Left renal cortex interstitium (tissue), 4 donors: ENCODE measurements at regions not wholly inside any gene's neighbourhood (a gene's known extent, or its start where the extent isn't known, plus 50 kb on each side); places are given as distances from the start of the nearest gene placed in this dataset.

Experiments
- DNase-seq, 4 donors: peaks; one replicate each; pipeline ENCODE4 v3.0.0-alpha.2; 2013; ENCODE audit warnings: low read depth in 4 of 4, low spot score in 2 of 4, missing footprints in 1 of 4

DNA sequence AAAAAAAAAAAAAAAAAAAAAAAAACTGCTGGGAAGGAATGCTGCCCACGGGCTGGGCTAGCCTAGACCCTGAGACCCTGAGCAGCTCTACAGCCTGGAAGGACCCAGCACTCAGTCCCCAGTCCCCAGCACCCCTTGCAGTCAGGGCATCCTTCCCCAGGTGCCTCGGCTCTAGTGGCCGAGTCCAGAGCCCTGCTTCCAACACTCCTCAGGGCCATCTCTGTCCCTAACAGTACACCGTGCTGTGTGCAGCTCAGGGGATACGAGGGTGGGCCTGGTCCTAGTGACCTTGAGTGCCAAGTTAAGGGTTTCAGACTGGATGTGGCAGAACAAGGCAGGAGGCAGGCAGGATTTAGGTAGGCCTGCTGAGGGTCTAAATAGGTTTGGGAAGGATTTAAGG lies 50.2 kb upstream of the LRP8 start:
- no peak for DNase-seq

GRCh38 chr1:53378932-53379661 lies 51.2 kb upstream of the LRP8 start:
- DNase-seq, result peak in 2 of 4 donors; percentile 29 to 37

DNA sequence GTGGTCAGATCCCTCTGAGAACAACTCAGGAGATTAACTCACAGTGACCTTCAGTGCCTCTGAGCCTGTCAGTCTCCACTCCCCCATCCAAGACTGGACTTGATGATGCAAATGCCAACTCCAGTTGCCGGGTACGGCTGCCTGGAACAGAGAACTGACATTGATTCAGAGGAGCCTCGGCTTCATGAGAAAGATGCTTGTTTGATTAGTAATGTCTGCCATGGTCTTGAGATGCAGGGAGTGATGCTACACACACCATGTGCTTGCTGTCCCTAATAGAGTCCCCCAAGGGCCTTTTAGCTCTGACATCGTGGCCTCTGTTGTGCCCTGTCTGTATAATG lies 51.8 kb upstream of the LRP8 start:
- DNase-seq, result no peak

GRCh38 chr1:53380296-53380695 lies 52.4 kb upstream of the LRP8 start:
- DNase-seq, result no peak

DNA sequence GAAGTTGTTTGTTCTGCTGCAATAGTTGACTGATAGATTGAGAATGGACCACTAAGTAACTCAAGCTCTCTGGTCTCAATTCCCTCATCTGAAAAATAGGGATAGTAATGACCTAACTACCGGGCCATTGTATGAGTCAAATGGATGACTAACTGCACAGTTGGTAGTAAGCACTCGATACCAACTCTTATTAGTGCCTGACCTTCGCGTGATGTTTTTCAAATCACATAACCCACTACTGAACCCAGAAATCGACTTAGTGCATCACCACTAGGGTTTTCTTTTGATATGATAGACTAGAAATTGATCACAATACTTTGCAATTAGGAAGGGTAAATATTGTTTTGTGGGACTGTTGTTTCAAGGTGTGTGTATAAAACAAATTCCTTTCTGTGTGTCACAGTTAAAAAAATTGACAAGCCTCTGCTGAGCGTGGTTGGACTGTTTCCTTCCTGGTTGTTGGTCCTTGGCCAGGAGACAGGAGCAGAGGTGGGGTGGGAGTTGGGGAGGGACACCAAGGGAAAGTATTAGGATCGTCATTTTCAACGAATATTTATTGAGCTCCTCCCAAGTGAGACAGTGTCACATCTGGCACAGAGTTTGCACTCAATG lies 54.0 kb upstream of the LRP8 start:
- no peak for DNase-seq

DNA sequence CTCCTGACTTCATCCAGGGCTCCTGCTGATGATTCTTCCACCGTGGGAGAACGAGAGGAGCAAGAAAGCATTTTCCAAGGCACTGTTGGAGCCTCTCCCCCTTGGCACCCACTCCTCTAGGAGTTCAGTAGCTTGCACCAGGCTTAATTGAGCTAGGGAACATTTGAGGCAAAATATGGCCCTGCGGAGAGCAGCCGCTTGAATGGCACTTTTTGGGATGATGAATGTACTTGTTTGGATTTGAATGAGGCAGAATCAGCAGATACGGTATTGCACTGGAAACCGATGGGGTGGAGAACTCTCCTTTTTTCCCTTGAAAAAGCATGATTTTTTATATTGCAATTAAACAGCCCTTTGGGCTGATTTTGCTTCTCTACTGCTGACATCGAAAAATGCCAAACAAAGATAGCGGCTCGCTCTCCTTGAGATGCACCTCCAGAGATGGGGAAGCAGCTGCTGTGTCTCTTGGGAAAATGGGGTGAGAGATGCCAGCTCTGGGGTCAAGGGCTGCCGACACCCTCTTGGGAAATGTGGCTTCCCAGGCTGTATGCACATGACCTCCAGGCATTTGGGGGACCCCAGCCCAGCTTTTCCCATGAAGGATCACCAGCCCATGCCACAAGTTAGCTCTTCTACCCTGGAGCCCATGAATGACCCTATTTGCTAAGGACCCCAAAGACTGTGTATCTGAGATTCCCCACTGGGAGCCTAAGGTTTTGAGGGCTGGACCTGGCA lies 55.4 kb upstream of the LRP8 start:
- DNase-seq, result no peak

DNA sequence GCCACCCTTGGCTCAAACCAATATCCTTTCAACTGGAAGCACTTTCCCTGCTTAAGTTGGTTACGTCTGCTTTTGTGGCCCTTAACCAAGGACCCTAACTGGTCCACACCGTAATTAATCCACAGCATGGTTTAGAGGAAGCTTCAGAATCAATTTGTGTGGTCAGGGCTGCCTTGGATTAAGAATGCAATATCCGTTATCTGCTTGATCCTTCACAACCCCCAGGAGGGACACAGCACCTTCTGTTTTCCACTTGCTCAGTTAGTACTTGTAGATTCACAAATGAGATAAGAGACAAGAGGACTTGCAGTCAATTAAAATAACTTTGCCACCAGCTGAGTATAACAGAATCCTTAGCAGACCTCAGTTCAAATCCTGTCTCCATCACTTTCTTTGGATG lies 56.9 kb upstream of the LRP8 start:
- DNase-seq, result no peak

- DNase-seq, result no peak
Measured at GRCh38 chr1:53385276-53386225, 57.7 kb upstream of the LRP8 start.

DNA sequence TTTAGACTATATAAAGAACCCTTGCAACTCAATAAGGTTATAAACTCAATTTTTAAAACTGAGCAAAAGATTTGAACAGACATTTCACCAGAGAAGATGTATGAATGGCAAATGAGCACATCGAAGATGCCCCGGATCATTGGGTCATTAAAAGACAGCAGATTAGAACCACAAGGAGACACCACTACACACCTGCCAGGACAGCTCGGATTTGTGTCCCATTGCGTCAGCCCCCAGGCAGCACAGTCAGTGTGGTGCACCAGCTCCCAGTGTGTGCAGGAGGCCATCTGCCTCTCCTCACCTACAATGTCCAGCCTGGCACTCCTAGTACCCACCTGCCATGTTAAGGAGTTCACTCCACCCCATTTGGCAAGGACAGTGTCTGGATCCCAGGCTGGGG lies 61.1 kb upstream of the LRP8 start:
- DNase-seq, result no peak

- no peak for DNase-seq
Measured at GRCh38 chr1:53390261-53390660, 62.4 kb upstream of the LRP8 start.

DNA sequence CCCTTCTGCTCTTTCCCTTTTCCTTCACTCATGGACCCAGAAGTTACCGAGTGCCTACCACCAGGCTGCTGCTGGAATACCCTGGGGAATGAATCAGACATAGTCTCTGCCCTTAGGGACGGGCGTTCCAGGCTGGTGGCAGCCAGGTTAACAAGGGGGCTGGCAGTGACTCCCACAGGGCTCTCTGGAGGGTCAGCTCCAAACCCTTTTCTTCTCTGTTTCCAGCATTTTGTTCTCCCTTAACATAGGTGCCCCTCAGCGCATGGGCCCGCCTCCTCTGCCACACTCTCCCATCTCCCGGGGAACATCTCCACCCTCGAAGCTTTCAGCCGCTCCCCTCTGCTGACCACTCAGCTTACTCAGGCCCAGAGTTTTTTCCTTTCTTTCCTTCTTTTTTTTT lies 62.9 kb upstream of the LRP8 start:
- no peak for DNase-seq

GRCh38 chr1:53391296-53391695 lies 63.4 kb upstream of the LRP8 start:
- DNase-seq, result no peak

GRCh38 chr1:53391982-53392381 lies 64.1 kb upstream of the LRP8 start:
- no peak for DNase-seq

GRCh38 chr1:53392460-53392859 lies 64.6 kb upstream of the LRP8 start:
- DNase-seq, result no peak

- DNase-seq, result peak in 3 of 4 donors; percentile 52 to 69 (median 60)
Measured at GRCh38 chr1:53393325-53393792, 65.5 kb upstream of the LRP8 start.

DNA sequence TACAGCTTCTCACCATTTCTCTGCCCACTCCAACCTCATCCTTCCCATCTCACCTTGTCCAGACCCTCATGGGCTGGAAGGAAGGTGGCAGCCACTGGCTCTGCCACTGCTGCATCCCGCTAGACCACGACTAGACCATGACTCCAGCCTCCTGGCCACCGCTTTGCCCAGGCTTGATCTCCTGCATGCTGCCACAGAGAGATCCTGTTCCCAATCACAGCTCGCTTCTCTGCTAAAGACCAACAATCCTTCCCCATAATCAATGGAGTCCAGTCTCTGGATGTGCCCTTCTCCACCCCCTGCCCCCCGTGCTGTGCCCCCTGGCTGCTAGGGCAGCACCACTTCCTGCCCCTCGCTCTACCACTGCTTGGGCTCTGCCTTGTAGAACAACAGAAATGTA lies 64.9 kb upstream of the DMRTB1 start:
- no peak for DNase-seq

GRCh38 chr1:53395671-53396215 lies 63.5 kb upstream of the DMRTB1 start:
- DNase-seq, result no peak

- no peak for DNase-seq
Measured at GRCh38 chr1:53396573-53397268, 62.5 kb upstream of the DMRTB1 start.

GRCh38 chr1:53398091-53398490 lies 61.1 kb upstream of the DMRTB1 start:
- DNase-seq, result no peak
